Kidney tubule cell (primary cell): ENCODE measurements at regions not wholly inside any gene's neighbourhood (a gene's known extent, or its start where the extent isn't known, plus 50 kb on each side); places are given as distances from the start of the nearest gene placed in this dataset.

Source experiments
- DNase-seq: peaks from one replicate; pipeline ENCODE4 v3.0.0-alpha.2; 2018; ENCODE audit warnings: low spot score

- peak; percentile 61 for DNase-seq
Observed at GRCh38 chr12:76611533-76611932, 52.0 kb upstream of the OSBPL8 start.

- DNase-seq, result no peak
Observed at GRCh38 chr12:76614364-76614763, 54.8 kb upstream of the OSBPL8 start.

- no peak for DNase-seq
Observed at GRCh38 chr12:76618031-76618430, 58.5 kb upstream of the OSBPL8 start.

- peak; percentile 73 for DNase-seq
Observed at GRCh38 chr12:76621582-76622024, 62.0 kb upstream of the OSBPL8 start.

- DNase-seq, result no peak
Observed at GRCh38 chr12:76622351-76622750, 62.8 kb upstream of the OSBPL8 start.

GRCh38 chr12:76622915-76623314 is 63.3 kb upstream of the OSBPL8 start:
- no peak for DNase-seq

- DNase-seq, result peak; percentile 93
Observed at GRCh38 chr12:76623931-76624330, 64.4 kb upstream of the OSBPL8 start.

- DNase-seq, result peak; percentile 30
Observed at GRCh38 chr12:76627346-76628135, 68.0 kb upstream of the OSBPL8 start.

GRCh38 chr12:76628745-76629144 is 69.2 kb upstream of the OSBPL8 start:
- no peak for DNase-seq

- DNase-seq, result no peak
Observed at GRCh38 chr12:76631741-76632140, 72.2 kb upstream of the OSBPL8 start.

GRCh38 chr12:76633415-76633814 is 73.8 kb upstream of the OSBPL8 start:
- DNase-seq, result no peak

GRCh38 chr12:76634133-76634532 is 74.6 kb upstream of the OSBPL8 start:
- no peak for DNase-seq

GRCh38 chr12:76636121-76636692 is 76.6 kb upstream of the OSBPL8 start:
- peak; percentile 87 for DNase-seq

- DNase-seq, result peak; percentile 72
Observed at GRCh38 chr12:76637807-76638206, 78.2 kb upstream of the OSBPL8 start.

GRCh38 chr12:76639646-76640045 is 80.1 kb upstream of the OSBPL8 start:
- no peak for DNase-seq

- no peak for DNase-seq
Observed at GRCh38 chr12:76641073-76641472, 81.5 kb upstream of the OSBPL8 start.

- no peak for DNase-seq
Observed at GRCh38 chr12:76641961-76642360, 82.4 kb upstream of the OSBPL8 start.

GRCh38 chr12:76643438-76643837 is 83.9 kb upstream of the OSBPL8 start:
- DNase-seq, result no peak

GRCh38 chr12:76644950-76645349 is 85.4 kb upstream of the OSBPL8 start:
- no peak for DNase-seq

- DNase-seq, result no peak
Observed at GRCh38 chr12:76645934-76646333, 86.4 kb upstream of the OSBPL8 start.

GRCh38 chr12:76646366-76646765 is 86.8 kb upstream of the OSBPL8 start:
- DNase-seq, result no peak

GRCh38 chr12:76649099-76649498 is 89.5 kb upstream of the OSBPL8 start:
- DNase-seq, result peak; percentile 37

GRCh38 chr12:76652402-76652801 is 92.8 kb upstream of the OSBPL8 start:
- DNase-seq, result no peak

- no peak for DNase-seq
Observed at GRCh38 chr12:76653342-76653741, 93.8 kb upstream of the OSBPL8 start.
